BLaER1 treated with 17β-estradiol and CSF1 and Interleukin-3, amounts not matched to agents 10 nM and 100 nM (cell line): ENCODE measurements at regions not wholly inside any gene's neighbourhood (a gene's known extent, or its start where the extent isn't known, plus 50 kb on each side); places are given as distances from the start of the nearest gene placed in this dataset.

Experiments
- H3K27ac ChIP-seq, 11 experiments: shearing (Covaris generic); formaldehyde crosslinking; 2 replicates each; pipeline ENCODE4 v1.8.1; 2022
- H3K27me3 ChIP-seq, 11 experiments: shearing (Covaris generic); formaldehyde crosslinking; 2 replicates each; pipeline ENCODE4 v1.8.1; 2022
- H3K36me3 ChIP-seq, 11 experiments: shearing (Covaris generic); formaldehyde crosslinking; 2 replicates each; pipeline ENCODE4 v1.8.1; 2022
- H3K4me1 ChIP-seq, 10 experiments: shearing (Covaris generic); formaldehyde crosslinking; 2 replicates each; pipeline ENCODE4 v1.8.1; 2022
- H3K4me2 ChIP-seq, 11 experiments: shearing (Covaris generic); formaldehyde crosslinking; 2 replicates each; pipeline ENCODE4 v1.8.1; 2022
- H3K4me3 ChIP-seq, 10 experiments: shearing (Covaris generic); formaldehyde crosslinking; 2 replicates each; pipeline ENCODE4 v1.8.1; 2022
- H3K9ac ChIP-seq, 11 experiments: shearing (Covaris generic); formaldehyde crosslinking; 2 replicates each; pipeline ENCODE4 v1.8.1; 2022
- H3K9me3 ChIP-seq, 11 experiments: shearing (Covaris generic); formaldehyde crosslinking; replicated peaks in 1 of 11; 2 replicates each; pipeline ENCODE4 v1.8.1; 2022
- H4K20me1 ChIP-seq, 11 experiments: shearing (Covaris generic); formaldehyde crosslinking; 2 replicates each; pipeline ENCODE4 v1.8.1; 2022
- Cebpa-rat ChIP-seq, 11 experiments: shearing (Covaris generic); IDR thresholded peaks; 2 replicates each; pipeline ENCODE4 v1.8.1; 2022

DNA sequence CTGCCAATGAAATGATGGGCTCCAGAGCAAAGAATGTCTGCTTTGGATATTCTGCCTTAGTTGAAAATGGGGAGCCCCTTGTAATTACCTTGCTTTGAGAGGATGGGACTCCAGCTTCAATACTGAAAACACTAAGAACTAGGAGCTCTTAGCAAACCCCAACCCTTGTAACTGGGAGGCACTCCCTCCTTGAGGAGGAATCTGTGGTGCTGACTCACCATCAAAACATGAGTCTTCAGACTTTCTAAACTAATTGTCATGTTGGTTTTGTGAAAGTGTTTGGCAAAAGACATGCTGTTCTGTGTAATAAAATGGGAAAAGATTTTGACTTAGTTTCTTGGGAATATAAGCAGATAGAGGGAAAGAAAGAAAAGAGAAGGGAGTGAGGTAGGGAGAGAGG is 91.9 kb upstream of the PTPRD start:
- no peaks in the 10 kb centered on the region for H3K9me3 ChIP-seq
- H3K27ac ChIP-seq, result no peak overlapping the region
- no peaks in the 10 kb centered on the region for H3K4me1 ChIP-seq
- H4K20me1 ChIP-seq, result no peaks in the 10 kb centered on the region
- H3K9ac ChIP-seq, result no peak overlapping the region
- no peak for TF ChIP-seq Cebpa-rat (IDR thresholded peaks at IDR 0.05)
- no peak overlapping the region for H3K4me2 ChIP-seq
- no peaks in the 10 kb centered on the region for H3K27me3 ChIP-seq
- no peaks in the 10 kb centered on the region for H3K36me3 ChIP-seq
- no peak overlapping the region for H3K4me3 ChIP-seq

DNA sequence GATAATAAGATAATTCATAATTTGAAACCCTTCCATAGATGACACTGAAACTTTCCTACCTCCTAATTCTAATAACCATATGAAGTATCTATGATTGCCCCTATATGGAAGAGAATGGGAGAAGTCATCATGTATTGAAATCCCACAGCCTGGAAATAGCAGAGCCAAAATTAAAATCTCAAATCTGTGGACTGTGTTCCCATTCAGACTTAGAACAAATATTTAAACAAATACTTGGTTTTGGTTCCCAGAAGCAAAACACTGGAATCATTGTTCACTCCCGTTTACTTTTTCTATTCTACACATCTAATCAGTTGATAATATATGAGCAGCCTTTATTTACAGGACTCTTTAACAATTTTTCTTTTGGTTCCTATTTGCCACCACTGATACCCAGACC is 92.6 kb upstream of the PTPRD start:
- Histone ChIP-seq H3K4me3 (no peak overlapping the region), H3K27me3 (no peaks in the 10 kb centered on the region), H3K27ac (no peak overlapping the region), H3K4me1 (no peaks in the 10 kb centered on the region), H3K4me2 (no peak overlapping the region), H3K36me3 (no peaks in the 10 kb centered on the region), H3K9me3 (no peaks in the 10 kb centered on the region), H3K9ac (no peak overlapping the region), H4K20me1 (no peaks in the 10 kb centered on the region)
- no peak for TF ChIP-seq Cebpa-rat (IDR thresholded peaks at IDR 0.05)

DNA sequence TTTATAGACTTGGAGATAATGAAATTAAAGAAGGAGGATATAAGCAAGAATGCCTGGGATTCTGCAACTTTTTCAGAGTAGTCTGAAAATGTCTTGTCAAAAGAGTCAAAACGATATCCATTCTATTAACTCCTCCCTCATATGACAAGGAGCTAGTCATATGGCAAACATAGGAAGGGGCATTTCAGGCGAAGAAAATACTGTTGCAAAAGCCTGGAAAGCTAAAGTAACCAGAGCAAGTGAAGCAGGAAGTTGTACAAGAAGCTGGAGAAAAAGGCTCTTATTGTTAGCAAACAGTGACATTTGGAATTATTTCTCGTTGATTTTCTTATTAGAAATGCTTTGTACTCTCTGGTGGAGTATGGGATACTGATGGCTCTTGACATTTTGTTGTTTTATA is 94.0 kb upstream of the PTPRD start:
- Histone ChIP-seq H3K4me3 (no peak overlapping the region), H3K4me2 (no peak overlapping the region), H3K27ac (no peak overlapping the region), H3K36me3 (no peaks in the 10 kb centered on the region), H3K4me1 (no peaks in the 10 kb centered on the region), H3K9ac (no peak overlapping the region), H4K20me1 (no peaks in the 10 kb centered on the region), H3K9me3 (no peaks in the 10 kb centered on the region), H3K27me3 (no peaks in the 10 kb centered on the region)
- no peak for TF ChIP-seq Cebpa-rat (IDR thresholded peaks at IDR 0.05)

DNA sequence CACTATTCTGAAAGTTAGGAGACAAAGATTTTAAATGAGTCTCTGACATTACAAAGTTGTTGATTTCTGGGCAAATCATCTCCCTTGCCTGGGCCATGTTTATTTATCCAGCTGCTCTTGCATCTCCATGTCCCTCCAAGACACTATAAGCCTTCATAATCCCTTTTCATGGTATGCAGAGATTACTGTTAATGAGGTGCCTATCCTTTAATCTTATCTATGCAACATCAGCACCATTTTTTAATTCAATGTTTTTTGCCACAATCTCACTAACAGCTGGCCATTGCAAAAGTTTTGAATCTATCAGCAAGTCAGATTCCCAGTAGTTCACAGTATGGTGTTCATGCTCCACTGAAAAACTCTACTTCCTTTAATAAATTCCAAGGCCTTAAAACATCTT is 108.5 kb upstream of the PTPRD start:
- no peaks in the 10 kb centered on the region for H3K36me3 ChIP-seq
- TF ChIP-seq Cebpa-rat (IDR thresholded peaks at IDR 0.05), result no peak
- no peak overlapping the region for H3K4me2 ChIP-seq
- no peak overlapping the region for H3K4me3 ChIP-seq
- H3K9me3 ChIP-seq, result no peaks in the 10 kb centered on the region
- no peak overlapping the region for H3K9ac ChIP-seq
- H3K27ac ChIP-seq, result no peak overlapping the region
- H3K27me3 ChIP-seq, result no peaks in the 10 kb centered on the region
- H3K4me1 ChIP-seq, result no peaks in the 10 kb centered on the region
- no peaks in the 10 kb centered on the region for H4K20me1 ChIP-seq

DNA sequence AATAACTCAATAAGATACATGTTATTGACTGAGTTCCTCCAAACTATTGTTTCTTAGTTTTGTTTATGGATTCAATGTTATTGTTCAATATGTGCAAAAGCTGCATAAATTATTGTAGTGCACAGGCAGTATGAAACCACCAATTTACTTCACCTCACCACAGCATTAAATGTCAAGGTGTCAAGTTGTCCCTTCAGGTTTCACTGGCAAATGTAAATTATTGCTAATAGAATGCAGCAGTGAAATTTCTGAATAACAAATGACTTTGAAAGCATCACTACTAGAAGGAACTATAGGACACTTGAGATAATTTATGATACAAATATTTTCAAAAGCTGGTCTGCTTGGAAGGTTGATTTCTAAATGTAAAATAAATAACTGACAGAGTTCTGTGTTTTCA is 116.4 kb upstream of the PTPRD start:
- H3K4me3 ChIP-seq, result no peak overlapping the region
- H3K27ac ChIP-seq, result no peak overlapping the region
- no peaks in the 10 kb centered on the region for H3K27me3 ChIP-seq
- H3K9ac ChIP-seq, result no peak overlapping the region
- no peaks in the 10 kb centered on the region for H4K20me1 ChIP-seq
- H3K4me1 ChIP-seq, result no peaks in the 10 kb centered on the region
- no peaks in the 10 kb centered on the region for H3K9me3 ChIP-seq
- H3K4me2 ChIP-seq, result no peak overlapping the region
- H3K36me3 ChIP-seq, result no peaks in the 10 kb centered on the region
- no peak for TF ChIP-seq Cebpa-rat (IDR thresholded peaks at IDR 0.05)

DNA sequence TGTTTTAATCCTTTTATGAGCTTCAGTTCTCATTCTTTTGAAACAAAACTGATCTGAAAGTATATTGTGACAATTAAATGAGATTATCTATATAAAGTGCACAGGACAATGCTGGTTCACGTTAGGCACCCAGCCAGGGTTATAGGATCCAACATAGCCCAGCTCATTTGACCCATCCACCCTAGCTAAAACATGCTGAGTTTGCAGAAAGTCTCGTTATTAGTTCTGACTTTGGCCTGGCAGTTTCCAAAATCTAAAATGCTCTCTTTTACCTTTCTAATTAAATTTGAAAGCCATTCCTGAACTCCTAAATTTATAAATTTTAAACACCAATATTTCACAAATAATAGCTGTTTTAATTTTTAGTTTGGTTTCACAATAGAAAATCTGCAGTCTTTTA is 131.9 kb upstream of the PTPRD start:
- no peak overlapping the region for H3K4me2 ChIP-seq
- H3K27ac ChIP-seq, result no peak overlapping the region
- H3K9me3 ChIP-seq, result no peaks in the 10 kb centered on the region
- no peak overlapping the region for H3K9ac ChIP-seq
- no peaks in the 10 kb centered on the region for H4K20me1 ChIP-seq
- TF ChIP-seq Cebpa-rat (IDR thresholded peaks at IDR 0.05), result no peak
- no peaks in the 10 kb centered on the region for H3K27me3 ChIP-seq
- no peaks in the 10 kb centered on the region for H3K36me3 ChIP-seq
- no peak overlapping the region for H3K4me3 ChIP-seq
- no peaks in the 10 kb centered on the region for H3K4me1 ChIP-seq

DNA sequence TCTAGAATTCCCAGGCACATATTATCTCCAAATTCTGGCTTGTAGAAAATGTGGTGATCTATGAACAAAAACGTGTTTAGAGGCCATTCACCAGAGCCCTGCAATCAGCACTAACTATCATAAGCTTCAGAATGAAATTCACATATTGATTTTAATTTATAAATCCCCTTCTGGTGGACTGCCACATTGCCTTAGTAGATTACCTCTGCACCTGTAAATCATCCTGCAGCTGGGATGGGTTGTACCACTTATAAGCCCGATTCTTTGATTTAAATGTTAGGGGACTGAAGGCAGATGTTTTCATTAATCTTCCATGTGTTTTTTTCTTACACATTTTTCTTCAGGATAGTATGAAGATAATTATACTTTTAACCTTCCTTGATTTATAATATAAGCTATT is 140.7 kb upstream of the PTPRD start:
- Histone ChIP-seq H4K20me1 (no peaks in the 10 kb centered on the region), H3K4me2 (no peak overlapping the region), H3K9me3 (no peaks in the 10 kb centered on the region), H3K27me3 (no peaks in the 10 kb centered on the region), H3K9ac (no peak overlapping the region), H3K4me3 (no peak overlapping the region), H3K36me3 (no peaks in the 10 kb centered on the region), H3K4me1 (no peaks in the 10 kb centered on the region), H3K27ac (no peak overlapping the region)
- no peak for TF ChIP-seq Cebpa-rat (IDR thresholded peaks at IDR 0.05)

DNA sequence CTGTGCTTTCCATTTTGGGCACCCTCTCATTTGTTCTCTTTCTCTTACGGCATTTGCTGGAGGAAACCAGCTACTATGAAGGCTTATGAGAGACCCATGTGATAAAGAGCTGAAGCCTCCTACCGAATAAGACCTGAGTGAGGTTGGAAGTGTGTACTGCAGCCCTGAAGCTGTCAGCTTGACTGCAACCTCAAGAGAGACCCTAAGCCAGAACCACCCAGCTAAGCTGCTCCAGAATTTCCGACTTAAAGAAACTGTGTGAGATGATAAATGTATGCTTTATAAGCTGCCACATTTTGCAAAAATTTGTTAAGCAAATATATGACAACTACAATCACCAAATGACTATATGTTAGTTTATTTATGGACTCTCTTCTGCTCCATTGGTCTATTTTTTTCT is 151.7 kb upstream of the PTPRD start:
- Histone ChIP-seq H3K4me3 (no peak overlapping the region), H3K27me3 (no peaks in the 10 kb centered on the region), H4K20me1 (no peaks in the 10 kb centered on the region), H3K27ac (no peak overlapping the region), H3K4me1 (no peaks in the 10 kb centered on the region), H3K9me3 (no peaks in the 10 kb centered on the region), H3K9ac (no peak overlapping the region), H3K4me2 (no peak overlapping the region), H3K36me3 (no peaks in the 10 kb centered on the region)
- TF ChIP-seq Cebpa-rat (IDR thresholded peaks at IDR 0.05), result no peak

DNA sequence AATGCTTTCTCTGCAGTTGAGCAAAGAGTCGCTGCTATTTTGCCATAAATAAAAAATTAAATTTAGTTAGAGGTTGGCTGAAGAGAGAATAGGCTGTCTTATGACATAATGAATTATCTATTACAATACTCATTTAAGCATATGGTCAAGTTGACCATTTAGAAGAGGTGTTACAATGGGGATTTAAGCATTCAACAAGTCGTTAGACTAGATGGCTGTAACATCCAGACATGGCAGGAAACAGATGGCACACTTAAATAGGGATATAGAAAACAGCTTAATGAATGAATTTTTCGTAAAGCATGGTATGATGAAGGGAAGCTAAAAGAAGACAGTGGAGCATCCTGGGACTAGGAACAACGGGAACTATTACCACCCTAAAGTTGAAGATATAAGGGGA is 160.3 kb upstream of the PTPRD start:
- Histone ChIP-seq H3K9ac (no peak overlapping the region), H4K20me1 (no peaks in the 10 kb centered on the region), H3K9me3 (no peaks in the 10 kb centered on the region), H3K4me2 (no peak overlapping the region), H3K27ac (no peak overlapping the region), H3K27me3 (no peaks in the 10 kb centered on the region), H3K4me1 (no peaks in the 10 kb centered on the region), H3K4me3 (no peak overlapping the region), H3K36me3 (no peaks in the 10 kb centered on the region)
- no peak for TF ChIP-seq Cebpa-rat (IDR thresholded peaks at IDR 0.05)

DNA sequence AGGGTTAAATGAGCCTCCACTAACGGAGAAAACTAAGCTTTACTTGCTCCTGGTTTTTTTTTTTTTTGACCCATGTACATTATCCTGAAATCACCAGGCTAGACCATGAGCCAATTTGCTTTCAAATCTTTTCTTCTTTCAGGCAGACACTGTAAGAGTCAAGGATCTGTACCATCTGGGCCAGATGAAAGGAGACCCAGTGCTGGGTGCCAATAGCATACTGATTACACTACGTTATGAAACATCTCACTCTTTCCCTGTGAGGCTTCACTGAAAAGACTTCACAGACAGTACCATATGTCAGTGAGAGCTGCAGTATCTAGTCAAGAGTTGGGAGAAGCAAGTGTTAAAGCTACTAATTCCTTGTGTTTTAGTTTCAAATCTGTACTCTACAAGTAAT is 161.2 kb upstream of the PTPRD start:
- Histone ChIP-seq H3K4me3 (no peak overlapping the region), H3K27ac (no peak overlapping the region), H3K9me3 (no peaks in the 10 kb centered on the region), H3K27me3 (no peaks in the 10 kb centered on the region), H4K20me1 (no peaks in the 10 kb centered on the region), H3K9ac (no peak overlapping the region), H3K4me1 (no peaks in the 10 kb centered on the region), H3K36me3 (no peaks in the 10 kb centered on the region), H3K4me2 (no peak overlapping the region)
- TF ChIP-seq Cebpa-rat (IDR thresholded peaks at IDR 0.05), result no peak

DNA sequence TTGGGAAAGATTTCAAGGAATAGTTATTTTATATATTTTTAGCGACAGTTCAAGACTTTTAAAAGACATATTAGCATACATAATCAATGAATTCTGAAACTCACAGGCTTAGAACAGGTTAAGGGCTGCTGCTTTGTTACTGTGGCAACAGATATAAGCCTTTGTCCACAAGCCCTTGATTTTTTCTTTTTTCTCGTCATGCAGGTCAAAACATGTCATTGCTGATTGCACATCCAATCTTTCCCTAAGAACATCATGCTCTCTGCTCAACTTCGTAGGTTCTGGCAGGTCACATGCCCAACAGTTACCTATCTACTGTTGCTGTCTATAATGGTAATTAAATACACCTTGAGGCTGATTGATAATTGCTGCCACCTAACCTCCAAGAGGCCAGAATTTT is 172.5 kb upstream of the PTPRD start:
- no peaks in the 10 kb centered on the region for H3K27me3 ChIP-seq
- no peak overlapping the region for H3K4me2 ChIP-seq
- TF ChIP-seq Cebpa-rat (IDR thresholded peaks at IDR 0.05), result no peak
- no peak overlapping the region for H3K27ac ChIP-seq
- H4K20me1 ChIP-seq, result no peaks in the 10 kb centered on the region
- no peaks in the 10 kb centered on the region for H3K36me3 ChIP-seq
- H3K4me1 ChIP-seq, result no peaks in the 10 kb centered on the region
- H3K9me3 ChIP-seq, result peaks cover 2 to 5% (median 4%) of the 10 kb centered on the region in 11 experiments
- H3K4me3 ChIP-seq, result no peak overlapping the region
- no peak overlapping the region for H3K9ac ChIP-seq
